ENCODE measurements at regions not wholly inside any gene's neighbourhood (a gene's known extent, or its start where the extent isn't known, plus 50 kb on each side); places are given as distances from the start of the nearest gene placed in this dataset.

GRCh38 chr16:5509794-5510193 lies 412.2 kb upstream of the EEF2KMT start:
- Histone ChIP-seq H3K9me2 (ENCODE audit: insufficient read depth) (no peaks in the 10 kb centered on the region), H4K20me1 (ENCODE audit: insufficient read depth) (no peaks in the 10 kb centered on the region), H3K9ac (no peak overlapping the region), H3F3A (ENCODE audit: insufficient read depth) (no peaks in the 10 kb centered on the region), H3K36me3 (ENCODE audit: low read depth) (no peaks in the 10 kb centered on the region), H3K27ac (no peak overlapping the region), H3K4me3 (no peak overlapping the region), H3K27me3 (replicated peaks; ENCODE audit: insufficient read depth) (no peaks in the 10 kb centered on the region), H3K4me2 (ENCODE audit: unreplicated experiment) (no peak overlapping the region), H2AFZ (no peak overlapping the region), H3K79me2 (ENCODE audit: insufficient read depth) (no peaks in the 10 kb centered on the region), H3K9me3 (ENCODE audit: low read depth) (no peaks in the 10 kb centered on the region), H3K4me1 (ENCODE audit: insufficient read depth) (no peaks in the 10 kb centered on the region)
- no peak for DNase-seq
- 47 to 55% methylated on average over 9 of the region's 9 CpGs for WGBS, 2 experiments (ENCODE audit: low coverage in 1 of 2, low lambda C conversion rate in 2 of 2, missing lambda C conversion rate in 2 of 2)
- in situ Hi-C loops (cut with MboI), result no loop called here
- TF ChIP-seq EZH2phosphoT487 (IDR thresholded peaks at IDR 0.05; ENCODE audit: insufficient read depth, low read depth), result no peak
- TF ChIP-seq EZH2 (IDR thresholded peaks at IDR 0.05; ENCODE audit: insufficient read depth, poor library complexity, severe bottlenecking), result no peak

- no peak overlapping the region for H3K4me3 ChIP-seq
- no peaks in the 10 kb centered on the region for H4K20me1 ChIP-seq (ENCODE audit: insufficient read depth)
- no peaks in the 10 kb centered on the region for H3K9me3 ChIP-seq (ENCODE audit: low read depth)
- no peaks in the 10 kb centered on the region for H3K27me3 ChIP-seq (replicated peaks; ENCODE audit: insufficient read depth)
- no peaks in the 10 kb centered on the region for H3K4me1 ChIP-seq (ENCODE audit: insufficient read depth)
- no peak overlapping the region for H3K4me2 ChIP-seq (ENCODE audit: unreplicated experiment)
- H3F3A ChIP-seq (ENCODE audit: insufficient read depth), result no peaks in the 10 kb centered on the region
- H3K27ac ChIP-seq, result no peak overlapping the region
- no peak overlapping the region for H3K9ac ChIP-seq
- H2AFZ ChIP-seq, result no peak overlapping the region
- in situ Hi-C loops (cut with MboI), result no loop called here
- no peaks in the 10 kb centered on the region for H3K36me3 ChIP-seq (ENCODE audit: low read depth)
- no peaks in the 10 kb centered on the region for H3K9me2 ChIP-seq (ENCODE audit: insufficient read depth)
- no peak for TF ChIP-seq EZH2 (IDR thresholded peaks at IDR 0.05; ENCODE audit: insufficient read depth, poor library complexity, severe bottlenecking)
- no peak for TF ChIP-seq EZH2phosphoT487 (IDR thresholded peaks at IDR 0.05; ENCODE audit: insufficient read depth, low read depth)
- H3K79me2 ChIP-seq (ENCODE audit: insufficient read depth), result no peaks in the 10 kb centered on the region
- 44% methylated on average over 7 of the region's 7 CpGs for WGBS, 2 experiments (ENCODE audit: low coverage in 1 of 2, low lambda C conversion rate in 2 of 2, missing lambda C conversion rate in 2 of 2)
- DNase-seq, result no peak
Measured at GRCh38 chr16:5509336-5509735, 411.7 kb upstream of the EEF2KMT start.

- Histone ChIP-seq H3K9me2 (ENCODE audit: insufficient read depth) (no peaks in the 10 kb centered on the region), H3K79me2 (ENCODE audit: insufficient read depth) (no peaks in the 10 kb centered on the region), H3K4me3 (no peak overlapping the region), H3K27me3 (replicated peaks; ENCODE audit: insufficient read depth) (no peaks in the 10 kb centered on the region), H3K9me3 (ENCODE audit: low read depth) (no peaks in the 10 kb centered on the region), H3K27ac (no peak overlapping the region), H3K4me1 (ENCODE audit: insufficient read depth) (no peaks in the 10 kb centered on the region), H3K4me2 (ENCODE audit: unreplicated experiment) (no peak overlapping the region), H3K9ac (no peak overlapping the region), H3F3A (ENCODE audit: insufficient read depth) (no peaks in the 10 kb centered on the region), H3K36me3 (ENCODE audit: low read depth) (no peaks in the 10 kb centered on the region), H4K20me1 (ENCODE audit: insufficient read depth) (no peaks in the 10 kb centered on the region), H2AFZ (no peak overlapping the region)
- WGBS, 2 experiments (ENCODE audit: low coverage in 1 of 2, low lambda C conversion rate in 2 of 2, missing lambda C conversion rate in 2 of 2), result 20 to 21% methylated on average over 5 to 6 of the region's 6 CpGs
- no peak for DNase-seq
- in situ Hi-C loops (cut with MboI), result no loop called here
- TF ChIP-seq EZH2 (IDR thresholded peaks at IDR 0.05; ENCODE audit: insufficient read depth, poor library complexity, severe bottlenecking) (no peak), EZH2phosphoT487 (IDR thresholded peaks at IDR 0.05; ENCODE audit: insufficient read depth, low read depth) (no peak)
Measured at GRCh38 chr16:5508371-5508770, 410.8 kb upstream of the EEF2KMT start.

- Histone ChIP-seq H3F3A (ENCODE audit: insufficient read depth) (no peaks in the 10 kb centered on the region), H3K79me2 (ENCODE audit: insufficient read depth) (no peaks in the 10 kb centered on the region), H3K4me2 (ENCODE audit: unreplicated experiment) (no peak overlapping the region), H3K4me1 (ENCODE audit: insufficient read depth) (no peaks in the 10 kb centered on the region), H4K20me1 (ENCODE audit: insufficient read depth) (no peaks in the 10 kb centered on the region), H3K27me3 (replicated peaks; ENCODE audit: insufficient read depth) (no peaks in the 10 kb centered on the region), H3K9me2 (ENCODE audit: insufficient read depth) (no peaks in the 10 kb centered on the region), H3K4me3 (no peak overlapping the region), H3K9me3 (ENCODE audit: low read depth) (no peaks in the 10 kb centered on the region), H2AFZ (no peak overlapping the region), H3K27ac (no peak overlapping the region), H3K9ac (no peak overlapping the region), H3K36me3 (ENCODE audit: low read depth) (no peaks in the 10 kb centered on the region)
- DNase-seq, result no peak
- 43 to 46% methylated on average over 7 of the region's 7 CpGs for WGBS, 2 experiments (ENCODE audit: low coverage in 1 of 2, low lambda C conversion rate in 2 of 2, missing lambda C conversion rate in 2 of 2)
- in situ Hi-C loops (cut with MboI), result no loop called here
- TF ChIP-seq EZH2 (IDR thresholded peaks at IDR 0.05; ENCODE audit: insufficient read depth, poor library complexity, severe bottlenecking) (no peak), EZH2phosphoT487 (IDR thresholded peaks at IDR 0.05; ENCODE audit: insufficient read depth, low read depth) (no peak)
Measured at GRCh38 chr16:5506021-5506420, 408.4 kb upstream of the EEF2KMT start.

All from GM23248 (cell line).